ENCODE measurements at regions not wholly inside any gene's neighbourhood (a gene's known extent, or its start where the extent isn't known, plus 50 kb on each side); places are given as distances from the start of the nearest gene placed in this dataset.

GRCh38 chr4:148574066-148574465 lies 131.9 kb upstream of the NR3C2 start:
- TF ChIP-seq CTCF (IDR thresholded peaks at IDR 0.05; ENCODE audit: insufficient read depth, low read length) = no peak
- DNase-seq (ENCODE audit: low read depth) = no peak
- no peak overlapping the region for H3K4me3 ChIP-seq (ENCODE audit: low read depth, low read length)

GRCh38 chr4:148573296-148573695 lies 131.1 kb upstream of the NR3C2 start:
- H3K4me3 ChIP-seq (ENCODE audit: low read depth, low read length) = no peak overlapping the region
- TF ChIP-seq CTCF (IDR thresholded peaks at IDR 0.05; ENCODE audit: insufficient read depth, low read length) = no peak
- DNase-seq (ENCODE audit: low read depth) = no peak

- no peak for TF ChIP-seq CTCF (IDR thresholded peaks at IDR 0.05; ENCODE audit: insufficient read depth, low read length)
- H3K4me3 ChIP-seq (ENCODE audit: low read depth, low read length) = no peak overlapping the region
- DNase-seq (ENCODE audit: low read depth) = no peak
Measured at GRCh38 chr4:148565801-148566200, 123.6 kb upstream of the NR3C2 start.

- TF ChIP-seq CTCF (IDR thresholded peaks at IDR 0.05; ENCODE audit: insufficient read depth, low read length) = no peak
- DNase-seq (ENCODE audit: low read depth) = no peak
- no peak overlapping the region for H3K4me3 ChIP-seq (ENCODE audit: low read depth, low read length)
Measured at GRCh38 chr4:148563684-148564083, 121.5 kb upstream of the NR3C2 start.

- H3K4me3 ChIP-seq (ENCODE audit: low read depth, low read length) = no peak overlapping the region
- TF ChIP-seq CTCF (IDR thresholded peaks at IDR 0.05; ENCODE audit: insufficient read depth, low read length) = no peak
- DNase-seq (ENCODE audit: low read depth) = no peak
Measured at GRCh38 chr4:148561467-148561866, 119.3 kb upstream of the NR3C2 start.

- no peak for TF ChIP-seq CTCF (IDR thresholded peaks at IDR 0.05; ENCODE audit: insufficient read depth, low read length)
- no peak for DNase-seq (ENCODE audit: low read depth)
- H3K4me3 ChIP-seq (ENCODE audit: low read depth, low read length) = no peak overlapping the region
Measured at GRCh38 chr4:148557793-148558192, 115.6 kb upstream of the NR3C2 start.

GRCh38 chr4:148550788-148551187 lies 108.6 kb upstream of the NR3C2 start:
- TF ChIP-seq CTCF (IDR thresholded peaks at IDR 0.05; ENCODE audit: insufficient read depth, low read length) = no peak
- H3K4me3 ChIP-seq (ENCODE audit: low read depth, low read length) = no peak overlapping the region
- DNase-seq (ENCODE audit: low read depth) = no peak

All from fibroblast of the aortic adventitia (primary cell).